D721Med (cell line): ENCODE measurements at regions not wholly inside any gene's neighbourhood (a gene's known extent, or its start where the extent isn't known, plus 50 kb on each side); places are given as distances from the start of the nearest gene placed in this dataset.

Experiments
- DNase-seq: peaks from one replicate; pipeline ENCODE4 v3.0.0; 2011; ENCODE audit warnings: low spot score; ENCODE audit not compliant: insufficient read length
- FAIRE-seq: peaks from 2 replicates; lab custom pipeline; 2011; peaks lifted over from hg19 to GRCh38; lab: Jason Lieb, UNC
- CTCF ChIP-seq: IDR thresholded peaks from 2 replicates; pipeline ENCODE4 v1.5.1; 2012; ENCODE audit warnings: mild to moderate bottlenecking, control low read depth; ENCODE audit not compliant: insufficient read depth; ENCODE audit errors: missing control alignments

GRCh38 chr17:43326490-43327275, 72.1 kb upstream of the ARL4D start:
- no peak for DNase-seq
- TF ChIP-seq CTCF = no peak
- FAIRE-seq = no peak

- FAIRE-seq = no peak
- no peak for DNase-seq
- no peak for TF ChIP-seq CTCF
Observed at GRCh38 chr17:43324205-43324893, 74.4 kb upstream of the ARL4D start.

- no peak for FAIRE-seq
- DNase-seq = no peak
- no peak for TF ChIP-seq CTCF
Observed at GRCh38 chr17:43319293-43320124, 79.3 kb upstream of the ARL4D start.

- no peak for TF ChIP-seq CTCF
- DNase-seq (no peak), FAIRE-seq (no peak)
Observed at GRCh38 chr17:43316522-43317142, 82.2 kb upstream of the ARL4D start.

- DNase-seq (no peak), FAIRE-seq (peak; percentile 35)
- no peak for TF ChIP-seq CTCF
Observed at GRCh38 chr17:43315858-43316521, 82.2 kb upstream of the RNU2-1 start.

DNA sequence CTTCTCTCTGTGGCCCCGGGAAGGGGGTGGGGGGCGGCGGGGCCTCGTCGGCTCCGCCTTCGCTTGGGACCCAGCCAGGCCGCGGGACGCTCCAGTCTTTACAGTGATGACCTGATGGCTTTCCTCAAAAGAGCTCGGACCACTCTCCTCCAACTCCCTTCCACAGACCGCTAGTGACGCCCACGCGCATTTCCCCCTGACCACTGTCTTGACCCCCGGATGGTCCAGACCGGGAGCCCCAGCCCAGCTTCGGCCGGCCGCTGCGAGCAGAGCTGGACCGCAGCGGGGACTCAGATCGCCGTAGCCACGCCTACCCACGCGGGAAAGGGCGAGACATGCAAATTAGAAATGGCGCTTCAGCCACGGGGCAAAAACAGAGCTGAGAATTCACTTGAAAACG, 81.6 kb upstream of the RNU2-1 start:
- DNase-seq (no peak), FAIRE-seq (no peak)
- no peak for TF ChIP-seq CTCF
